Activated T-helper 17 cell treated with anti-CD3 and anti-CD28 coated beads, Interleukin-2, amount 50 U/mL, for 72 hours (primary cell): ENCODE measurements at regions not wholly inside any gene's neighbourhood (a gene's known extent, or its start where the extent isn't known, plus 50 kb on each side); places are given as distances from the start of the nearest gene placed in this dataset.

Experiments
- ATAC-seq: fragments of 150-1000 bp; cut with Tn5 transposase; replicated peaks from 2 replicates; pipeline ENCODE4 v1.10.0; 2021; ENCODE audit warnings: mild to moderate bottlenecking, moderate library complexity
- H3K27ac Mint-ChIP-seq: one replicate; pipeline ENCODE4 v1.8.0; 2022; ENCODE audit warnings: mixed read lengths
- H3K27me3 Mint-ChIP-seq: one replicate; pipeline ENCODE4 v1.8.0; 2022; ENCODE audit warnings: mixed read lengths
- H3K36me3 Mint-ChIP-seq: one replicate; pipeline ENCODE4 v1.8.0; 2022; ENCODE audit warnings: low read depth, mild to moderate bottlenecking, mixed read lengths
- H3K4me1 Mint-ChIP-seq: one replicate; pipeline ENCODE4 v1.8.0; 2022; ENCODE audit warnings: mixed read lengths
- H3K4me3 Mint-ChIP-seq: one replicate; pipeline ENCODE4 v1.8.0; 2022; ENCODE audit warnings: mild to moderate bottlenecking, mixed read lengths
- H3K9me3 Mint-ChIP-seq: one replicate; pipeline ENCODE4 v1.8.0; 2022; ENCODE audit warnings: mixed read lengths

GRCh38 chr5:167745868-167746267, 545.6 kb upstream of the WWC1 start:
- Mint-ChIP-seq H3K4me1 (no peaks in the 10 kb centered on the region), H3K4me3 (no peak overlapping the region), H3K27me3 (peaks cover 3% of the 10 kb centered on the region), H3K27ac (no peak overlapping the region), H3K9me3 (no peaks in the 10 kb centered on the region), H3K36me3 (no peaks in the 10 kb centered on the region)
- ATAC-seq: no peak

GRCh38 chr5:167750586-167750985, 540.9 kb upstream of the WWC1 start:
- H3K9me3 Mint-ChIP-seq: no peaks in the 10 kb centered on the region
- H3K36me3 Mint-ChIP-seq: no peaks in the 10 kb centered on the region
- H3K27ac Mint-ChIP-seq: no peak overlapping the region
- no peak overlapping the region for H3K4me3 Mint-ChIP-seq
- H3K4me1 Mint-ChIP-seq: no peaks in the 10 kb centered on the region
- H3K27me3 Mint-ChIP-seq: peaks cover 3% of the 10 kb centered on the region
- no peak for ATAC-seq

- Mint-ChIP-seq H3K4me3 (no peak overlapping the region), H3K36me3 (no peaks in the 10 kb centered on the region), H3K27ac (no peak overlapping the region), H3K4me1 (no peaks in the 10 kb centered on the region), H3K9me3 (no peaks in the 10 kb centered on the region), H3K27me3 (peaks cover 3% of the 10 kb centered on the region)
- no peak for ATAC-seq
Observed at GRCh38 chr5:167752936-167753335, 538.5 kb upstream of the WWC1 start.

GRCh38 chr5:167753725-167754490, 537.5 kb upstream of the WWC1 start:
- Mint-ChIP-seq H3K4me3 (no peak overlapping the region), H3K27me3 (peaks cover 3% of the 10 kb centered on the region), H3K9me3 (no peaks in the 10 kb centered on the region), H3K36me3 (no peaks in the 10 kb centered on the region), H3K4me1 (no peaks in the 10 kb centered on the region), H3K27ac (no peak overlapping the region)
- ATAC-seq: no peak

- no peak overlapping the region for H3K4me3 Mint-ChIP-seq
- H3K9me3 Mint-ChIP-seq: no peaks in the 10 kb centered on the region
Observed at GRCh38 chr5:167754501-167755021, 536.9 kb upstream of the WWC1 start.

GRCh38 chr5:167755420-167755819, 536.0 kb upstream of the WWC1 start:
- no peaks in the 10 kb centered on the region for H3K4me1 Mint-ChIP-seq
- no peaks in the 10 kb centered on the region for H3K36me3 Mint-ChIP-seq
- H3K9me3 Mint-ChIP-seq: no peaks in the 10 kb centered on the region
- no peak for ATAC-seq
- no peak overlapping the region for H3K27ac Mint-ChIP-seq
- H3K4me3 Mint-ChIP-seq: no peak overlapping the region
- H3K27me3 Mint-ChIP-seq: peaks cover 7% of the 10 kb centered on the region

More at GRCh38 chr5:167754501-167755021, 536.9 kb upstream of the WWC1 start:
- ATAC-seq: no peak
- Mint-ChIP-seq H3K27me3 (peaks cover 7% of the 10 kb centered on the region), H3K36me3 (no peaks in the 10 kb centered on the region), H3K4me1 (no peaks in the 10 kb centered on the region), H3K27ac (no peak overlapping the region)

GRCh38 chr5:167759057-167759821, 532.2 kb upstream of the WWC1 start:
- H3K27ac Mint-ChIP-seq: no peak overlapping the region
- no peaks in the 10 kb centered on the region for H3K4me1 Mint-ChIP-seq
- no peaks in the 10 kb centered on the region for H3K36me3 Mint-ChIP-seq
- ATAC-seq: no peak
- peaks cover 8% of the 10 kb centered on the region for H3K27me3 Mint-ChIP-seq
- no peaks in the 10 kb centered on the region for H3K9me3 Mint-ChIP-seq
- H3K4me3 Mint-ChIP-seq: no peak overlapping the region

GRCh38 chr5:167763772-167764171, 527.7 kb upstream of the WWC1 start:
- no peak overlapping the region for H3K4me3 Mint-ChIP-seq
- H3K9me3 Mint-ChIP-seq: peaks cover 5% of the 10 kb centered on the region
- no peak for ATAC-seq
- no peaks in the 10 kb centered on the region for H3K4me1 Mint-ChIP-seq
- no peaks in the 10 kb centered on the region for H3K36me3 Mint-ChIP-seq
- no peak overlapping the region for H3K27ac Mint-ChIP-seq
- H3K27me3 Mint-ChIP-seq: peaks cover 18% of the 10 kb centered on the region

GRCh38 chr5:167764641-167765289, 526.7 kb upstream of the WWC1 start:
- Mint-ChIP-seq H3K4me3 (no peak overlapping the region), H3K4me1 (no peaks in the 10 kb centered on the region), H3K9me3 (peaks cover 5% of the 10 kb centered on the region), H3K27me3 (peaks cover 14% of the 10 kb centered on the region), H3K36me3 (no peaks in the 10 kb centered on the region), H3K27ac (no peak overlapping the region)
- no peak for ATAC-seq

- Mint-ChIP-seq H3K36me3 (no peaks in the 10 kb centered on the region), H3K27me3 (peaks cover 18% of the 10 kb centered on the region), H3K4me1 (no peaks in the 10 kb centered on the region), H3K4me3 (no peak overlapping the region), H3K27ac (no peak overlapping the region), H3K9me3 (peaks cover 9% of the 10 kb centered on the region)
- ATAC-seq: no peak
Observed at GRCh38 chr5:167765352-167765751, 526.1 kb upstream of the WWC1 start.

- Mint-ChIP-seq H3K27me3 (peaks cover 13% of the 10 kb centered on the region), H3K36me3 (no peaks in the 10 kb centered on the region), H3K9me3 (peaks cover 9% of the 10 kb centered on the region), H3K27ac (no peak overlapping the region), H3K4me1 (no peaks in the 10 kb centered on the region), H3K4me3 (no peak overlapping the region)
- ATAC-seq: no peak
Observed at GRCh38 chr5:167766957-167767356, 524.5 kb upstream of the WWC1 start.

- ATAC-seq: no peak
- no peak overlapping the region for H3K4me3 Mint-ChIP-seq
- H3K36me3 Mint-ChIP-seq: no peaks in the 10 kb centered on the region
- no peak overlapping the region for H3K27ac Mint-ChIP-seq
- peaks cover 13% of the 10 kb centered on the region for H3K27me3 Mint-ChIP-seq
- no peaks in the 10 kb centered on the region for H3K4me1 Mint-ChIP-seq
- peaks cover 9% of the 10 kb centered on the region for H3K9me3 Mint-ChIP-seq
Observed at GRCh38 chr5:167767795-167768194, 523.6 kb upstream of the WWC1 start.

- no peaks in the 10 kb centered on the region for H3K36me3 Mint-ChIP-seq
- H3K4me3 Mint-ChIP-seq: no peak overlapping the region
- no peaks in the 10 kb centered on the region for H3K4me1 Mint-ChIP-seq
- no peak overlapping the region for H3K27ac Mint-ChIP-seq
- H3K27me3 Mint-ChIP-seq: peaks cover 13% of the 10 kb centered on the region
- no peak for ATAC-seq
- peaks cover 9% of the 10 kb centered on the region for H3K9me3 Mint-ChIP-seq
Observed at GRCh38 chr5:167769846-167770413, 521.5 kb upstream of the WWC1 start.

GRCh38 chr5:167770461-167770860, 521.0 kb upstream of the WWC1 start:
- no peaks in the 10 kb centered on the region for H3K4me1 Mint-ChIP-seq
- peaks cover 10% of the 10 kb centered on the region for H3K27me3 Mint-ChIP-seq
- H3K27ac Mint-ChIP-seq: no peak overlapping the region
- no peaks in the 10 kb centered on the region for H3K36me3 Mint-ChIP-seq
- H3K4me3 Mint-ChIP-seq: no peak overlapping the region
- no peak for ATAC-seq
- peaks cover 9% of the 10 kb centered on the region for H3K9me3 Mint-ChIP-seq
